ENCODE measurements at regions not wholly inside any gene's neighbourhood (a gene's known extent, or its start where the extent isn't known, plus 50 kb on each side); places are given as distances from the start of the nearest gene placed in this dataset.

DNA sequence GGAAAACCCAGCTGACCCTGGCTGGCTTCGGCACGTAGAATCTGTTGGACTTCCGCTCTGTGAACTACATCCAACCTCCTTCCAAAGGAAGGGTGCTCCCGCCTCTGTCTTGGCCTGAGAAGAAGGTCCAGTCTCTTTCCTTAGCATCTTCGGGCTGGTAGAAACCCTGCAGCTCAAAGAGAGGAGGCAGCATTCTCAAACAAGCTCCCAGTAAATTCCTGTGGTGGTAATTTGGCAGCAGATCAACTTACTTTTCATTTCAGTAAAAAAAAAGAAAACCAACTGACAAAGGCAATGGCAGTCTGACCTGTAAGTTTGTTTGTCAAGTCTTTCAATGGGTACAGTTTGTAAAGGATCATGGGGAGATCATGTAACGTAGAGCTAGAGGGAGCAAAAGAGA lies 176.7 kb downstream of the MED10 start:
- DNase-seq (ENCODE audit: low read depth, low spot score) = no peak
- ChIA-PET POLR2A (no interaction called here), CTCF (no interaction called here)
- TF ChIP-seq, protein P1, sequence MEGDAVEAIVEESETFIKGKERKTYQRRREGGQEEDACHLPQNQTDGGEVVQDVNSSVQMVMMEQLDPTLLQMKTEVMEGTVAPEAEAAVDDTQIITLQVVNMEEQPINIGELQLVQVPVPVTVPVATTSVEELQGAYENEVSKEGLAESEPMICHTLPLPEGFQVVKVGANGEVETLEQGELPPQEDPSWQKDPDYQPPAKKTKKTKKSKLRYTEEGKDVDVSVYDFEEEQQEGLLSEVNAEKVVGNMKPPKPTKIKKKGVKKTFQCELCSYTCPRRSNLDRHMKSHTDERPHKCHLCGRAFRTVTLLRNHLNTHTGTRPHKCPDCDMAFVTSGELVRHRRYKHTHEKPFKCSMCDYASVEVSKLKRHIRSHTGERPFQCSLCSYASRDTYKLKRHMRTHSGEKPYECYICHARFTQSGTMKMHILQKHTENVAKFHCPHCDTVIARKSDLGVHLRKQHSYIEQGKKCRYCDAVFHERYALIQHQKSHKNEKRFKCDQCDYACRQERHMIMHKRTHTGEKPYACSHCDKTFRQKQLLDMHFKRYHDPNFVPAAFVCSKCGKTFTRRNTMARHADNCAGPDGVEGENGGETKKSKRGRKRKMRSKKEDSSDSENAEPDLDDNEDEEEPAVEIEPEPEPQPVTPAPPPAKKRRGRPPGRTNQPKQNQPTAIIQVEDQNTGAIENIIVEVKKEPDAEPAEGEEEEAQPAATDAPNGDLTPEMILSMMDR (IDR thresholded peaks at IDR 0.05; ENCODE audit: insufficient read depth, low read length, missing control alignments) = no peak
- no peak overlapping the region for H3K4me3 ChIP-seq (ENCODE audit: low read depth, low read length)

DNA sequence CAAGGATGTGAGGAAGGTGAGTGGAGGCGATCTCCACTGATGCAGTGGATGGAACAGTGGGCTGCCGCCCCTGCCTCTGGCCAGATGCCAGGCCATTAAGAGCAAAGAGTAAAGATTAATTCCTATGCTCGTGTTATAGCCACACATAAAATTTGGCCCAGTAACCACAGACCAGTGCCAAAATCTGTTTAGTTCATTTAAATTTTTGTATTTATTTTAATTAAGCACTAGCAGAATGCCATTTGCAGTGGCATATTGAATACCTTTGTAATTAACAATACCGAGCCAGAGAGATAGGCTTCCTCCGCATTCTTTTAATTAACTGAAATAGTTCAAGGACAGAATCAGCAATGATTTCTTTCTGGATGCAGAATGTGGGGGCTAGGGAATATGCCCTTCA lies 179.8 kb downstream of the MED10 start:
- no peak for DNase-seq (ENCODE audit: low read depth, low spot score)
- TF ChIP-seq, protein P1 (IDR thresholded peaks at IDR 0.05; ENCODE audit: insufficient read depth, low read length, missing control alignments) = no peak
- CTCF ChIA-PET = no interaction called here
- POLR2A ChIA-PET = no interaction called here
- no peak overlapping the region for H3K4me3 ChIP-seq (ENCODE audit: low read depth, low read length)

DNA sequence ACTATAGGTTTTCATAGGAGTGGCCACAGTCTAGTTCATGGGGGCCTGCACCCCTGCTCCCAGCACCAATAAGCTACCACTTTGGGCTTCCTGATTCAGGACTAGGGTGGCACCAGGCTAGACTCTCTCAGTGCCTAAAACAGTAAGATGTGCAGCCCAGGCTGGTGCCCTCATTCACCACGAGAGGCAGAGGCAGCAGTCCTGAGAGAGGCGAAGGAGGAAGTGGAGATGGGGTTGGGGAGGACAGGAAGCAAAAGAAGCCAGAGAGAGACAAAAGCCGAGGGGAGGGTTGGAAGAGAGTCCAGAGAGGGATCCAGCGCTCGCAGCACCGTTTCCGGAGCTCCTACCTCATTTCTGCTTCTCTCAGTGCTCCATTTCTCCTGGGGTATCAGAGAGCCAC lies 180.9 kb downstream of the MED10 start:
- ChIA-PET CTCF (no interaction called here), POLR2A (no interaction called here)
- no peak overlapping the region for H3K4me3 ChIP-seq (ENCODE audit: low read depth, low read length)
- TF ChIP-seq, protein P1 (IDR thresholded peaks at IDR 0.05; ENCODE audit: insufficient read depth, low read length, missing control alignments) = no peak
- no peak for DNase-seq (ENCODE audit: low read depth, low spot score)

DNA sequence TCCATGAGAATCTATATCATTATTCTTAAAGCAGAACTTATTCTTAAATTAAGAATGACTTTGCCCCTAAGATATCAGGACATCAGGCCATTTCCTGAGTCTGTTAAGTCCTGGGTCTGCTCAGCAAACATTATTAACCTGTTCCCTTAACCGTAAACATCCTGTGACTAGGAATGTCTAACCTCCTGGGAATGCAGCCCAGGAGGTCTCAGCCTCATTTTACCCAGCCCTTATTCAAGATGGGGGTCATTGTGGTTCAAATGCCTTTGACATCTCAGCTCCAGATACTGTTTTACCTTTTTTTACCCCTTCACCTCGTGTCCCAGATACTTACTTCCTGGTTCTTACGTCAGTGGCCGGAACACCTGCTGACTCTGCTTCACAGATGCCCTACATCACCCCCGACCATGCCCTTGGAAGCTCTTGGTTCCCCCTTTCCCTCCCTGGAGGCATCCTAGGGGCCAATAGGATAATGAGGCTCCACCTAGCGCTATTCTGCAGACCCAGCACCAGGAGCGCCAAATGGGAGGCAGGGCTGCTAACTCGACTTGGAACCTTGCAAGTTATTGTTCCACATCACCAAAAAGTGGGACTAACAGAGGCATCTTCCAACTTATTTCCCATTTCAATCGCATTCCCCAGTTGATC lies 182.5 kb downstream of the MED10 start:
- TF ChIP-seq, protein P1 (IDR thresholded peaks at IDR 0.05; ENCODE audit: insufficient read depth, low read length, missing control alignments) = no peak
- ChIA-PET POLR2A (no interaction called here), CTCF (no interaction called here)
- no peak overlapping the region for H3K4me3 ChIP-seq (ENCODE audit: low read depth, low read length)
- no peak for DNase-seq (ENCODE audit: low read depth, low spot score)

DNA sequence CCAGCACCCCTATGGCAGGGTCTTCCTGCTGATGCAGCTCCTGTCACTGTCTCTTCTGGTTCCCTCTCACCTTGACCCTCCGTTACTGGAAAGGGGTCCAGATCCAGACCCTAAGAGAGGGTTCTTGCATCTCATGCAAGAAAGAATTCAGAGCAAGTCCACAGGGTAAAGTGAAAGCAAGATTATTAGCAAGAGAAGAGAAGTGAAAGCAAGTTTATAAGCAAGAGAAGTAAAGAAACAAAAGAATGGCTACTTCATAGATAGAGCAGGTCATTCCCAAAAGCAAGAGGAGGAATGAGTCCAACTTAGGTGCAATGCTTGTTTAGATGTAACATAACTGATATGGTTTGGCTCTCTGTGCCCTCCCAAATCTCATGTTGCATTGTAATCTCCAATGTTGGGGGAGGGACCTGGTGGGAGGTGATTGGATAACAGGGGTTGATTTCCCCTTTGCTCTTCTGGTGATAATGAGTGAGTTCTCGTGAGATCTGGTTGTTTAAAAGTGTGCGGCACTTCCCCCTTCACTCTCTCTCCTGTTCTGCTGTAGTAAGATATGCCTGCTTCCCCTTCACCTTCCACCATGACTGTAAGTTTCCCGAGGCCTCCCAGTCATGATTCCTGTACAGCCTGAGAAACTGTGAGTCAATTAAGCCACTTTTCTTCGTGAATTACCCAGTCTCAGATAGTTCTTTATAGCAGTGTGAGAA lies 183.3 kb downstream of the MED10 start:
- POLR2A ChIA-PET = no interaction called here
- no peak for DNase-seq (ENCODE audit: low read depth, low spot score)
- H3K4me3 ChIP-seq (ENCODE audit: low read depth, low read length) = no peak overlapping the region
- CTCF ChIA-PET = no interaction called here
- TF ChIP-seq, protein P1 (IDR thresholded peaks at IDR 0.05; ENCODE audit: insufficient read depth, low read length, missing control alignments) = no peak

DNA sequence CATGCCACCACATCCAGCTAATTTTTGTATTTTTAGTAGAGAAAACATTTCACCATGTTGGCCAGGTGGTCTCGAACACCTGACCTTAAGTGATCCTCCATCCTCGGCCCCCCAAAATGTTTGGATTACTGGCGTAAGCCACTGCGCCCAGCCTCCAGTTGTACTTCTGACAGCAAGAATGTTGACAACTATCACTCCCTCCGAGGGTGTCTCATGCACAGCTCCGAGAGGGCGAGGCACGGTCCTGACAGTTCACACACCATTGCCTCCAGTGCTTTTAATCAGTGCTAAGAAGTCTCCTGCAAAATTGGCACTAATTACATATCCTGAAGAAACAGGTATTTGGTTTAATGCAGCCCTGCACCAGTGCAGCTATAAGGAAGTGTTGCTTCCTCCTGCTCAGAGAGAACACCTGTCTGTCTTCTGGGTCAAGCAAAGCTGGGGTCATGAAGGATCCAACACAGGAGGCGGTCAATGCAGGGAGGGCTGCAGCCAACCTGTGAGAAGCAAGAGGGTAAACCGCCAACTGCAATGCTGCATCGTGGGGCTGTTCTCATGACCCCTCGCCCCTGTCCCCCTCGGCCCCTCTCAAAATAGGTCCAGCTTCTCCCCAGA lies 184.0 kb downstream of the MED10 start:
- no peak overlapping the region for H3K4me3 ChIP-seq (ENCODE audit: low read depth, low read length)
- DNase-seq (ENCODE audit: low read depth, low spot score) = no peak
- POLR2A ChIA-PET = no interaction called here
- TF ChIP-seq, protein P1 (IDR thresholded peaks at IDR 0.05; ENCODE audit: insufficient read depth, low read length, missing control alignments) = no peak
- CTCF ChIA-PET = no interaction called here

Measured in AG04449 (cell line).